A549 (cell line): ENCODE measurements at regions not wholly inside any gene's neighbourhood (a gene's known extent, or its start where the extent isn't known, plus 50 kb on each side); places are given as distances from the start of the nearest gene placed in this dataset.

ENCODE experiments used
- ATAC-seq, 2 experiments: fragments of 200-7000 bp in 1 of 2; fragments of >200 bp in 1 of 2; cut with Nextera tagmentation in 1 of 2; cut with Tn5 transposase in 1 of 2; 3 replicates each; pipeline versions ENCODE4 v1.8.0 to v1.9.1; 2018 to 2020; ENCODE audit warnings: mild to moderate bottlenecking in 1 of 2, moderate library complexity in 1 of 2
- CTCF ChIA-PET: fragments of 300-600 bp; sonication (Branson Sonifier 250); formaldehyde crosslinking; extraction: SDS; loops from one replicate; lab custom pipeline; 2021; ENCODE audit warnings: antibody characterized with exemption, inconsistent platforms; lab: Yijun Ruan, JAX
- POLR2A ChIA-PET: fragments of 350-600 bp; formaldehyde crosslinking; extraction: SDS; loops from one replicate; lab custom pipeline; 2021; ENCODE audit warnings: antibody characterized with exemption, inconsistent platforms; lab: Yijun Ruan, JAX
- DNase-seq, 2 experiments: peaks; one replicate each; pipeline versions ENCODE4 v3.0.0 to v3.0.0-alpha.2; 2011 to 2016; ENCODE audit warnings: low read depth in 1 of 2, low spot score in 1 of 2
- FAIRE-seq: peaks from 2 replicates; lab custom pipeline; 2011; peaks lifted over from hg19 to GRCh38; lab: Jason Lieb, UNC
- H3K27ac ChIP-seq, 2 experiments: fragments of >200 bp; sonication (Bioruptor Twin); formaldehyde crosslinking; 3 replicates each; pipeline ENCODE4 v1.5.1; 2016 to 2017
- H3K4me1 ChIP-seq: fragments of >200 bp; sonication (Bioruptor Twin); formaldehyde crosslinking; 3 replicates; pipeline ENCODE4 v1.6.1; 2016
- H3K4me2 ChIP-seq: fragments of >200 bp; sonication (Bioruptor Twin); formaldehyde crosslinking; 3 replicates; pipeline ENCODE4 v1.6.1; 2016
- H3K4me3 ChIP-seq: fragments of >200 bp; sonication (Bioruptor Twin); formaldehyde crosslinking; 3 replicates; pipeline ENCODE4 v1.5.1; 2016
- H3K9me3 ChIP-seq: fragments of >200 bp; sonication (Bioruptor Twin); formaldehyde crosslinking; 3 replicates; pipeline ENCODE4 v1.6.1; 2016
- CBX8 ChIP-seq: fragments of 200-600 bp; sonication (generic); IDR thresholded peaks from 2 replicates; pipeline ENCODE4 v1.6.1; 2016
- CEBPB ChIP-seq, 2 experiments: fragments of >200 bp in 1 of 2; sonication (Bioruptor Twin) in 1 of 2; formaldehyde crosslinking in 1 of 2; IDR thresholded peaks; 2 replicates each; pipeline ENCODE4 v1.6.1; 2012 to 2016
- CHD2 ChIP-seq: fragments of 150-350 bp; IDR thresholded peaks from 2 replicates; pipeline ENCODE4 v1.6.1; 2014; ENCODE audit warnings: low read length; ENCODE audit not compliant: partially characterized antibody
- CTCF ChIP-seq: fragments of >200 bp; sonication (Bioruptor Twin); formaldehyde crosslinking; IDR thresholded peaks from 3 replicates; pipeline ENCODE4 v1.5.1; 2016
- ELK1 ChIP-seq: fragments of 150-350 bp; IDR thresholded peaks from 2 replicates; pipeline ENCODE4 v1.6.1; 2014; ENCODE audit warnings: low read depth, mild to moderate bottlenecking, low read length
- FOSB ChIP-seq: fragments of 250-450 bp; sonication (Bioruptor Pico); IDR thresholded peaks from 2 replicates; pipeline ENCODE4 v1.5.0; 2020; ENCODE audit warnings: mild to moderate bottlenecking, moderate library complexity
- FOSL2 ChIP-seq, 2 experiments: fragments of 450-650 bp in 1 of 2; fragments of >200 bp in 1 of 2; sonication (Bioruptor Twin) in 1 of 2; formaldehyde crosslinking; IDR thresholded peaks; 2 replicates each; pipeline versions ENCODE4 v1.5.0 to v1.6.1; 2016 to 2020; ENCODE audit warnings: mild to moderate bottlenecking in 1 of 2, moderate library complexity in 1 of 2
- HDAC2 ChIP-seq: fragments of 200-600 bp; sonication (generic); IDR thresholded peaks from 2 replicates; pipeline ENCODE4 v1.6.1; 2016
- HOXA7 ChIP-seq: fragments of 250-450 bp; sonication (Bioruptor Pico); IDR thresholded peaks from 2 replicates; pipeline ENCODE4 v1.5.0; 2020; ENCODE audit warnings: mild to moderate bottlenecking, moderate library complexity
- JUN ChIP-seq, 2 experiments: fragments of >200 bp; sonication (Bioruptor Twin); formaldehyde crosslinking; IDR thresholded peaks; 2 replicates in 1 of 2; 3 replicates in 1 of 2; pipeline ENCODE4 v1.6.1; 2016 to 2017
- JUNB ChIP-seq: fragments of >200 bp; sonication (Bioruptor Twin); formaldehyde crosslinking; IDR thresholded peaks from 2 replicates; pipeline ENCODE4 v1.6.1; 2016
- KDM1A ChIP-seq: fragments of 200-600 bp; sonication (generic); IDR thresholded peaks from 2 replicates; pipeline ENCODE4 v1.6.1; 2016; ENCODE audit warnings: low read depth, mild to moderate bottlenecking
- KDM5A ChIP-seq: fragments of 200-600 bp; sonication (generic); IDR thresholded peaks from 2 replicates; pipeline ENCODE4 v1.6.1; 2016; ENCODE audit warnings: antibody characterized with exemption, mild to moderate bottlenecking
- MAFK ChIP-seq: fragments of 450-650 bp; IDR thresholded peaks from 2 replicates; pipeline ENCODE4 v1.6.1; 2014; ENCODE audit not compliant: partially characterized antibody
- MAX ChIP-seq: IDR thresholded peaks from 2 replicates; pipeline ENCODE4 v1.6.1; 2012
- MYC ChIP-seq: IDR thresholded peaks from 2 replicates; pipeline ENCODE4 v1.6.1; 2012; ENCODE audit warnings: mild to moderate bottlenecking, inconsistent platforms, low read length, improper control_type of control experiment, borderline replicate concordance
- NFE2L2 ChIP-seq: fragments of 150-350 bp; conservative IDR thresholded peaks from 2 replicates; pipeline ENCODE4 v1.6.1; 2014; ENCODE audit warnings: low read length
- NPAS2 ChIP-seq: fragments of 250-450 bp; sonication (Bioruptor Pico); IDR thresholded peaks from 2 replicates; pipeline ENCODE4 v1.8.0; 2022; ENCODE audit warnings: mild to moderate bottlenecking, moderate library complexity, borderline replicate concordance
- POLR2A ChIP-seq: IDR thresholded peaks from 2 replicates; pipeline ENCODE4 v1.6.1; 2012; ENCODE audit warnings: mild to moderate bottlenecking, low read length
- POLR2AphosphoS2 ChIP-seq: conservative IDR thresholded peaks from 2 replicates; pipeline ENCODE4 v1.6.1; 2012; ENCODE audit warnings: low read length, improper control_type of control experiment, inconsistent platforms
- RAD21 ChIP-seq, 2 experiments: fragments of >200 bp in 1 of 2; sonication (Bioruptor Twin) in 1 of 2; formaldehyde crosslinking in 1 of 2; IDR thresholded peaks in 1 of 2; conservative IDR thresholded peaks in 1 of 2; 2 replicates in 1 of 2; 3 replicates in 1 of 2; pipeline ENCODE4 v1.6.1; 2012 to 2018; ENCODE audit warnings: inconsistent platforms in 1 of 2
- RARB ChIP-seq: fragments of 250-450 bp; sonication (Bioruptor Pico); IDR thresholded peaks from 2 replicates; pipeline ENCODE4 v1.8.0; 2021; ENCODE audit warnings: mild to moderate bottlenecking, moderate library complexity
- RFX5 ChIP-seq: fragments of 450-650 bp; IDR thresholded peaks from 2 replicates; pipeline ENCODE4 v1.7.1; 2014; ENCODE audit warnings: antibody characterized with exemption, mild to moderate bottlenecking, moderate library complexity
- RNF2 ChIP-seq: fragments of 200-600 bp; sonication (generic); IDR thresholded peaks from 2 replicates; pipeline ENCODE4 v1.6.1; 2016; ENCODE audit warnings: low read depth, mild to moderate bottlenecking, antibody characterized with exemption, moderate library complexity, borderline replicate concordance
- SREBF2 ChIP-seq: fragments of 450-650 bp; IDR thresholded peaks from 2 replicates; pipeline ENCODE4 v1.6.1; 2014; ENCODE audit warnings: mild to moderate bottlenecking, moderate library complexity
- TP53 ChIP-seq: fragments of 250-450 bp; sonication (Bioruptor Pico); IDR thresholded peaks from 2 replicates; pipeline ENCODE4 v1.5.0; 2021; ENCODE audit warnings: mild to moderate bottlenecking, moderate library complexity
- ZC3H11A ChIP-seq: fragments of 450-650 bp; IDR thresholded peaks from 2 replicates; pipeline ENCODE4 v1.6.1; 2014; ENCODE audit warnings: antibody characterized with exemption, mild to moderate bottlenecking
- ZFP36 ChIP-seq: fragments of 450-650 bp; IDR thresholded peaks from 2 replicates; pipeline ENCODE4 v1.6.1; 2014; ENCODE audit warnings: borderline replicate concordance; ENCODE audit not compliant: partially characterized antibody
- whole genome bisulfite sequencing: methylation state at CpG from one replicate; pipeline ENCODE4 v1.1.6; 2017; ENCODE audit errors: missing lambda C conversion rate; 5-methylcytosine and 5-hydroxymethylcytosine counted together
- TF ChIP-seq, protein P1 (sequence below): IDR thresholded peaks from 2 replicates; pipeline ENCODE4 v1.6.1; 2012; ENCODE audit warnings: low read depth, borderline replicate concordance
- TF ChIP-seq, protein P2 (sequence below): fragments of 200-600 bp; sonication (generic); IDR thresholded peaks from 2 replicates; pipeline ENCODE4 v1.6.1; 2016; ENCODE audit warnings: antibody characterized with exemption, mild to moderate bottlenecking, moderate library complexity

GRCh38 chr21:38664841-38665240 is 140.9 kb upstream of the ETS2 start:
- H3K9me3 ChIP-seq = no peaks in the 10 kb centered on the region
- ATAC-seq (no peak), FAIRE-seq (no peak), DNase-seq (no peak)
- peaks cover 3% of the 10 kb centered on the region; the same call in 1 of the 3 replicates for H3K4me1 ChIP-seq
- no peak overlapping the region for H3K27ac ChIP-seq
- no peak overlapping the region for H3K4me3 ChIP-seq
- CTCF ChIA-PET = no interaction called here
- 57% methylated on average over 4 of the region's 4 CpGs for WGBS
- TF ChIP-seq RFX5 (no peak), NFE2L2 (no peak), RARB (CRISPR knock-in tag) (no peak), ZC3H11A (no peak), FOSL2 (IDR thresholded peaks at IDR 0.05) (no peak), FOSL2 (CRISPR knock-in tag; IDR thresholded peaks at IDR 0.05) (no peak), KDM1A (no peak), CHD2 (no peak), RNF2 (no peak), ELK1 (no peak), FOSB (CRISPR knock-in tag) (no peak), CTCF (no peak), MAX (no peak), KDM5A (no peak), POLR2A (no peak), JUN (IDR thresholded peaks at IDR 0.05) (no peak), CBX8 (no peak), NPAS2 (no peak), SREBF2 (no peak)
- TF ChIP-seq, protein P1, sequence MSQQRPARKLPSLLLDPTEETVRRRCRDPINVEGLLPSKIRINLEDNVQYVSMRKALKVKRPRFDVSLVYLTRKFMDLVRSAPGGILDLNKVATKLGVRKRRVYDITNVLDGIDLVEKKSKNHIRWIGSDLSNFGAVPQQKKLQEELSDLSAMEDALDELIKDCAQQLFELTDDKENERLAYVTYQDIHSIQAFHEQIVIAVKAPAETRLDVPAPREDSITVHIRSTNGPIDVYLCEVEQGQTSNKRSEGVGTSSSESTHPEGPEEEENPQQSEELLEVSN = no peak
- TF ChIP-seq, protein P2, sequence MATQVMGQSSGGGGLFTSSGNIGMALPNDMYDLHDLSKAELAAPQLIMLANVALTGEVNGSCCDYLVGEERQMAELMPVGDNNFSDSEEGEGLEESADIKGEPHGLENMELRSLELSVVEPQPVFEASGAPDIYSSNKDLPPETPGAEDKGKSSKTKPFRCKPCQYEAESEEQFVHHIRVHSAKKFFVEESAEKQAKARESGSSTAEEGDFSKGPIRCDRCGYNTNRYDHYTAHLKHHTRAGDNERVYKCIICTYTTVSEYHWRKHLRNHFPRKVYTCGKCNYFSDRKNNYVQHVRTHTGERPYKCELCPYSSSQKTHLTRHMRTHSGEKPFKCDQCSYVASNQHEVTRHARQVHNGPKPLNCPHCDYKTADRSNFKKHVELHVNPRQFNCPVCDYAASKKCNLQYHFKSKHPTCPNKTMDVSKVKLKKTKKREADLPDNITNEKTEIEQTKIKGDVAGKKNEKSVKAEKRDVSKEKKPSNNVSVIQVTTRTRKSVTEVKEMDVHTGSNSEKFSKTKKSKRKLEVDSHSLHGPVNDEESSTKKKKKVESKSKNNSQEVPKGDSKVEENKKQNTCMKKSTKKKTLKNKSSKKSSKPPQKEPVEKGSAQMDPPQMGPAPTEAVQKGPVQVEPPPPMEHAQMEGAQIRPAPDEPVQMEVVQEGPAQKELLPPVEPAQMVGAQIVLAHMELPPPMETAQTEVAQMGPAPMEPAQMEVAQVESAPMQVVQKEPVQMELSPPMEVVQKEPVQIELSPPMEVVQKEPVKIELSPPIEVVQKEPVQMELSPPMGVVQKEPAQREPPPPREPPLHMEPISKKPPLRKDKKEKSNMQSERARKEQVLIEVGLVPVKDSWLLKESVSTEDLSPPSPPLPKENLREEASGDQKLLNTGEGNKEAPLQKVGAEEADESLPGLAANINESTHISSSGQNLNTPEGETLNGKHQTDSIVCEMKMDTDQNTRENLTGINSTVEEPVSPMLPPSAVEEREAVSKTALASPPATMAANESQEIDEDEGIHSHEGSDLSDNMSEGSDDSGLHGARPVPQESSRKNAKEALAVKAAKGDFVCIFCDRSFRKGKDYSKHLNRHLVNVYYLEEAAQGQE = no peak
- H3K4me2 ChIP-seq = no peak overlapping the region
- POLR2A ChIA-PET = no interaction called here

GRCh38 chr21:38667291-38667870 is 138.3 kb upstream of the ETS2 start:
- CTCF ChIA-PET = interaction anchor here (1.5 to 4.5 kb wide), 2 partner anchors 45 to 470 kb away, joined by 4 to 27 read pairs; no protein-coding TSS in a partner anchor
- WGBS = 69% methylated on average over 11 of the region's 11 CpGs

More at GRCh38 chr21:38667291-38667870, 138.3 kb upstream of the ETS2 start:
- ATAC-seq (no peak), DNase-seq (no peak), FAIRE-seq (no peak)
- Histone ChIP-seq H3K27ac (no peak overlapping the region), H3K9me3 (no peaks in the 10 kb centered on the region), H3K4me3 (no peak overlapping the region), H3K4me1 (no peaks in the 10 kb centered on the region), H3K4me2 (no peak overlapping the region)
- POLR2A ChIA-PET = no interaction called here
- TF ChIP-seq MYC = no peak
- no peak for TF ChIP-seq HDAC2
- TF ChIP-seq CHD2 = no peak
- no peak for TF ChIP-seq FOSB (CRISPR knock-in tag)
- no peak for TF ChIP-seq TP53
- no peak for TF ChIP-seq ELK1
- TF ChIP-seq RFX5 = no peak
- TF ChIP-seq MAFK = no peak
- no peak for TF ChIP-seq SREBF2
- no peak for TF ChIP-seq KDM1A
- TF ChIP-seq CEBPB (IDR thresholded peaks at IDR 0.05) = no peak
- TF ChIP-seq KDM5A = no peak
- TF ChIP-seq JUNB = no peak
- TF ChIP-seq ZFP36 = no peak
- TF ChIP-seq RAD21 (conservative IDR thresholded peaks at IDR 0.05 in 1 of 2, IDR thresholded peaks at IDR 0.05 in 1 of 2) = no peak
- no peak for TF ChIP-seq MAX
- TF ChIP-seq HOXA7 (CRISPR knock-in tag) = no peak
- TF ChIP-seq POLR2AphosphoS2 = no peak
